ENCODE measurements at regions not wholly inside any gene's neighbourhood (a gene's known extent, or its start where the extent isn't known, plus 50 kb on each side); places are given as distances from the start of the nearest gene placed in this dataset.

- TF ChIP-seq EZH2 (IDR thresholded peaks at IDR 0.05; ENCODE audit: insufficient read depth, poor library complexity, severe bottlenecking) (no peak), EZH2phosphoT487 (IDR thresholded peaks at IDR 0.05; ENCODE audit: insufficient read depth, low read depth) (no peak)
These were observed 82.5 kb upstream of the CCDC28A start for GRCh38 chr6:138690975-138691594.
